GM21360 (cell line): ENCODE measurements at regions not wholly inside any gene's neighbourhood (a gene's known extent, or its start where the extent isn't known, plus 50 kb on each side); places are given as distances from the start of the nearest gene placed in this dataset.
"Not testable (repeated sequence)": the region's sequence is repeated elsewhere in the genome, so short reads cannot be mapped to it uniquely, and the experiment has no call there.

ENCODE experiments used
- ATAC-seq: cut with Tn5 transposase; IDR thresholded peaks from one replicate; pipeline ENCODE4 v1.9.1; 2021; ENCODE audit warnings: mild to moderate bottlenecking, moderate library complexity; ENCODE audit not compliant: unreplicated experiment

- peak; percentile 6 for ATAC-seq
Measured at GRCh38 chr4:123599061-123599919, 202.7 kb downstream of the SPRY1 start.

GRCh38 chr4:123599920-123600810 lies 203.6 kb downstream of the SPRY1 start:
- peak; percentile 100 for ATAC-seq

GRCh38 chr4:123600987-123601904 lies 204.7 kb downstream of the SPRY1 start:
- no peak for ATAC-seq

GRCh38 chr4:123602007-123602406 lies 205.4 kb downstream of the SPRY1 start:
- ATAC-seq = no peak

- no peak for ATAC-seq
Measured at GRCh38 chr4:123603165-123603564, 206.6 kb downstream of the SPRY1 start.

GRCh38 chr4:123605797-123606196 lies 209.2 kb downstream of the SPRY1 start:
- not testable (repeated sequence) for ATAC-seq

- no peak for ATAC-seq
Measured at GRCh38 chr4:123606336-123606735, 209.7 kb downstream of the SPRY1 start.

GRCh38 chr4:123606946-123607542 lies 210.4 kb downstream of the SPRY1 start:
- no peak for ATAC-seq

GRCh38 chr4:123609829-123610228 lies 213.2 kb downstream of the SPRY1 start:
- ATAC-seq = no peak

- ATAC-seq = no peak
Measured at GRCh38 chr4:123613586-123614344, 217.2 kb downstream of the SPRY1 start.

GRCh38 chr4:123615901-123616300 lies 219.3 kb downstream of the SPRY1 start:
- no peak for ATAC-seq

- ATAC-seq = peak; percentile 87
Measured at GRCh38 chr4:123616951-123617461, 220.4 kb downstream of the SPRY1 start.

- no peak for ATAC-seq
Measured at GRCh38 chr4:123617791-123618190, 221.2 kb downstream of the SPRY1 start.

GRCh38 chr4:123618606-123619005 lies 222.0 kb downstream of the SPRY1 start:
- no peak for ATAC-seq

- no peak for ATAC-seq
Measured at GRCh38 chr4:123619326-123619725, 222.7 kb downstream of the SPRY1 start.

GRCh38 chr4:123619895-123620294 lies 223.3 kb downstream of the SPRY1 start:
- ATAC-seq = no peak

GRCh38 chr4:123621072-123621705 lies 224.6 kb downstream of the SPRY1 start:
- ATAC-seq = no peak

- ATAC-seq = no peak
Measured at GRCh38 chr4:123622572-123622971, 226.0 kb downstream of the SPRY1 start.

- ATAC-seq = no peak
Measured at GRCh38 chr4:123623611-123624010, 227.0 kb downstream of the SPRY1 start.
